Fibroblast of the aortic adventitia (primary cell): ENCODE measurements at regions not wholly inside any gene's neighbourhood (a gene's known extent, or its start where the extent isn't known, plus 50 kb on each side); places are given as distances from the start of the nearest gene placed in this dataset.

Experiments used
- DNase-seq: peaks from one replicate; pipeline ENCODE4 v3.0.0-alpha.2; 2010; ENCODE audit warnings: low read depth
- H3K4me3 ChIP-seq: 2 replicates; pipeline ENCODE4 v1.5.1; 2011; ENCODE audit warnings: low read depth, mild to moderate bottlenecking, control low read depth, low read length, moderate library complexity
- CTCF ChIP-seq: IDR thresholded peaks from 2 replicates; pipeline ENCODE4 v1.5.1; 2011; ENCODE audit warnings: mild to moderate bottlenecking, low read length, control low read depth, inconsistent platforms; ENCODE audit not compliant: insufficient read depth

DNA sequence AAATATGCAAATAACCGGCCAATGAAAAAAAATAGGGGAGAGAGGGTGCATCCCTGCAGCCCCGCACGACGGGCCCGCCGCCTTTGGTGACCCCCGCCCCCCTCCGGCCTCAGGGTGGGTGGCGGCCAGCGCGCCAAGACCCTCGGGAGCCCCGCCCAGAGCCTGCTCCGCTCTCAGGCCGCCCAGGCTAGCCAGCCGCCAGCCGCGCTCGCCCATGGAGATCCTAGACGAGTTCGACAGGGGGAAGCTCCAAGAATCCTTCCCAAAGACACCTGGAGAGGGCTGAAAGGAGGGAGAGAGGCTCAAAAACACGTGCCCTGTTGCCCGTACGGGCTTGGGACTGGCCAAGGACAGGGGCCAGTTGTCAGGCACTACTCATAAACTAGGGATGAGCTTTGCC is 434.0 kb downstream of the NR2F2 start:
- no peak overlapping the region for H3K4me3 ChIP-seq
- no peak for TF ChIP-seq CTCF
- DNase-seq, result no peak

GRCh38 chr15:96764946-96765345 is 434.4 kb downstream of the NR2F2 start:
- TF ChIP-seq CTCF, result no peak
- DNase-seq, result no peak
- no peak overlapping the region for H3K4me3 ChIP-seq

DNA sequence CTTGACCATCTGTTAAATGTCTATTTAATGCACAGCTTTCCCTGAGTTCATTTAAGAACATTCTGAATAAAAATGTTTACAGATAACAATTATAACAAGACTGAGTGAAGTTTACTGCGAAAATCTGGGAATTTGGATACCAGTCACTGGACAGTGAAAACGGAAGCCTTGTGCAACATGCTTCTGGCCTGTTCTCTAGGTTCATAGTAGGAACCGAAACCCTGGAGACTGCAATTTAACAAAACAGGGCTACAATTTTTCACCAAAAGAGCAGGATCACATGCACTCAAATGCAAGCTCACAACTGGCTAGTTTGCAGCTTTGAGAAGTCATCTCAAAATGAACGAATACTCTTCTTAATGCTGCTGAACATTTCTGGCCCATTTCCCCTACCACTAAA is 435.9 kb downstream of the NR2F2 start:
- no peak for TF ChIP-seq CTCF
- no peak for DNase-seq
- no peak overlapping the region for H3K4me3 ChIP-seq

DNA sequence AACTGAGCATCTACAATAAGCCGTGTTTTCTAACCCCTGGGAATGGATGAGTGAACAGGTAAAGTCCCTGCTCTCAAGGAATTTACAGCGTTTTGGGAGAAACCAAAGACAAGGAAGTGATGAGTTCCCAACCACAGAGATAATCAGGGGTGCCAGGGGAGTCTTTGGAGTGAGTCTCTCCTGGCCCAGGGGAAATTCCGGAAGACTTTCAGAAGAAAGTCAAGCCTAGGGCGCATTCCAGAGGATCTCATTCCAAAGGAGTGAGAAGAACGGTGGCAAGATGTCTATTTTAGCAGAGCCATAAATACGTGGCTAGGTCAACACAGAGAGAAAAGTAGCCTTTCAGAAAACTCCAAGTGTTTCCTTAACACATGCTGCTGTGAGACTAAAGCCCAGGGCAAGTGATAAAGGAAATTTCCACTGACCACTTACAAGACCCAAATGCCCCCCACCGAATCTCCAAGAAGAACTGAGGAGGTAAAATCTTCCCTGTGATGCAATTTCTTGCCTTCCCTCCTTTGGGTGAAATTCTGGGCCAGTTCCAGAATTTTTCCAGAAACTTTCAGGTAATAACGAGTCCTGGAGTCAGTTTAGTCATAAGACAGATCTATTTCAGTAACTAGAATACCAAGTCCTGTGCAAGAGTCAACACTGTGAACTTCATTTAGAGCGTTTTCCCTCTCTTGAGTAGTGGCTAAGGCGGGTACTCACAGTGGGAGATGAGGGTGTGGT is 437.4 kb downstream of the NR2F2 start:
- DNase-seq, result no peak
- TF ChIP-seq CTCF, result no peak
- no peak overlapping the region for H3K4me3 ChIP-seq

- no peak for TF ChIP-seq CTCF
- no peak for DNase-seq
- H3K4me3 ChIP-seq, result no peak overlapping the region
Measured at GRCh38 chr15:96768435-96768789, 437.9 kb downstream of the NR2F2 start.

GRCh38 chr15:96771035-96771434 is 440.5 kb downstream of the NR2F2 start:
- no peak for DNase-seq
- TF ChIP-seq CTCF, result no peak
- no peak overlapping the region for H3K4me3 ChIP-seq

DNA sequence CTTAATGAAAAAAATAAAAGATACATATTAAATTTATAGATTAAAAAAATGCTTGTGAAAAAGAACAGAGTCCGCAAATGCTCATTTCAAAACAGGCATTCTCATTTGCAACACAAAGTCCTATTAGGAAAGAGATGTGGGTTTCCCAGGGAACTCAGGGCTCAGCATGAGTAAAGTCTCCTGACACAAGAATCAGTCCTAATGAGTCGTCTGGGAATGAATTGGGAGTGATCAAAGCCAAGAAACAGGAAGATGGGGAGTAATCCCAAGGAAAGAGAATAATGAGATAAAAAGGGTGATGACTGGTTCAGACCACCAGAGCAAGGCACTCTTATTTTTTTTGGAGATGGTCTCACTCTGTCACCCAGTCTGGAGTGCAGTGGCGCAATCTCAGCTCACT is 443.7 kb downstream of the NR2F2 start:
- H3K4me3 ChIP-seq, result no peak overlapping the region
- DNase-seq, result no peak
- TF ChIP-seq CTCF, result no peak
